ENCODE measurements at regions not wholly inside any gene's neighbourhood (a gene's known extent, or its start where the extent isn't known, plus 50 kb on each side); places are given as distances from the start of the nearest gene placed in this dataset.

DNA sequence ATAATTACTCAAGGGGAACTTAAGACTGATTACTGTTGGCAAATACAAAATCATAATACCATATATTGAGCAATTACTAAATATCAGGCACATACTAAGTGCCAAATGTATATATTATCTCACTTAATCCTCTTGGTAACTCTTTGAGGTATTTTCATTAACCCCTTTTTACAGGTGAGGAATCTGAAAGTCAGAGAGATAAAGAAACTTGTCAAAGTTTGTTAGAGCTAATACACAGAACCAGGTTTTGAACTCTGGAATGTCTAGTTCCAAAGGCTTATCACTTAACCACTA lies 80.3 kb downstream of the LLPH start:
- no peak for TF ChIP-seq CTCF (IDR thresholded peaks at IDR 0.05; ENCODE audit: insufficient read depth, missing control alignments)
- FAIRE-seq: no peak

GRCh38 chr12:66049538-66050282 lies 80.8 kb downstream of the LLPH start:
- FAIRE-seq: no peak
- no peak for TF ChIP-seq CTCF (IDR thresholded peaks at IDR 0.05; ENCODE audit: insufficient read depth, missing control alignments)
- no peak for DNase-seq (ENCODE audit: insufficient read length, low spot score)

More for the DNA sequence above, 80.3 kb downstream of the LLPH start:
- DNase-seq (ENCODE audit: insufficient read length, low spot score): no peak

GRCh38 chr12:66048835-66049537 lies 81.6 kb downstream of the LLPH start:
- FAIRE-seq: no peak
- DNase-seq (ENCODE audit: insufficient read length, low spot score): no peak
- TF ChIP-seq CTCF (IDR thresholded peaks at IDR 0.05; ENCODE audit: insufficient read depth, missing control alignments): no peak

DNA sequence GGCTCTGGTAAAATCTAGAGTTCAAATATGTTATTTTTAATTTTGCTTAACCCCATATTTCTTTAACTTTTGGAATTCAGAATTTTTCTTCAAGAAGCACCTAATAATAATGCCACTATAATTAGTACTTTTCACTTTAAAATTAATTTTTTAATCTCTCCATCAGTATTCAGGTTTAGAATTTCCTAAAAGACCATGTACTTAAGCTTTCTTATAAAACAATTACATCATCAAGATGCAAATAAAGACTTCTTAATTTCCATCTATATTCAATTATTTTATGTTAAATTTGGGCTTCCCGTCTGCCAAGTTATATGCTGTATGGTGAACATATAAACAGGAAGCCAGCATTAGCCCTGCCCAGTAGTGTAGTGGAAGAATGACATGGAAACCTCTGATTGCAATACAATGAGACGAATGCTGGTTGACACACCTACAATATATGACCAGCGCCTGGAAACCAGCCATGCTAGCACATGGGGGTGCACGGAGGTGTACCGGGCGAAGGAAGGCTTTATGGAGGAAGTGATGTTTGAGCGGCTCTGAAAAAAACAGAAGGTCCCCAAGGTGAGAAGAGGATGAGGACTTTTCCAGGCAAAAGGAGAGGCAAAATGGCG lies 82.2 kb downstream of the LLPH start:
- FAIRE-seq (no peak), DNase-seq (ENCODE audit: insufficient read length, low spot score) (no peak)
- no peak for TF ChIP-seq CTCF (IDR thresholded peaks at IDR 0.05; ENCODE audit: insufficient read depth, missing control alignments)

- DNase-seq (ENCODE audit: insufficient read length, low spot score): no peak
- TF ChIP-seq CTCF (IDR thresholded peaks at IDR 0.05; ENCODE audit: insufficient read depth, missing control alignments): no peak
- FAIRE-seq: no peak
Measured at GRCh38 chr12:66047411-66048021, 83.0 kb downstream of the LLPH start.

GRCh38 chr12:66045506-66045905 lies 85.0 kb downstream of the LLPH start:
- no peak for TF ChIP-seq CTCF (IDR thresholded peaks at IDR 0.05; ENCODE audit: insufficient read depth, missing control alignments)
- no peak for FAIRE-seq
- no peak for DNase-seq (ENCODE audit: insufficient read length, low spot score)

Data from D721Med (cell line).